CD1c-positive myeloid dendritic cell (primary cell): ENCODE measurements at regions not wholly inside any gene's neighbourhood (a gene's known extent, or its start where the extent isn't known, plus 50 kb on each side); places are given as distances from the start of the nearest gene placed in this dataset.
"Not testable (repeated sequence)": the region's sequence is repeated elsewhere in the genome, so short reads cannot be mapped to it uniquely, and the experiment has no call there.

Source experiments
- DNase-seq: peaks from one replicate; pipeline ENCODE4 v3.0.0-alpha.2; 2016; ENCODE audit errors: extremely low spot score

- no peak for DNase-seq
Measured at GRCh38 chr3:70631716-70632307, 319.4 kb upstream of the MDFIC2 start.

- peak; percentile 3 for DNase-seq
Measured at GRCh38 chr3:70621451-70621850, 309.0 kb upstream of the MDFIC2 start.

GRCh38 chr3:70620956-70621355 is 308.5 kb upstream of the MDFIC2 start:
- DNase-seq = no peak

GRCh38 chr3:70620367-70620766 is 307.9 kb upstream of the MDFIC2 start:
- DNase-seq = no peak

- no peak for DNase-seq
Measured at GRCh38 chr3:70618151-70618550, 305.7 kb upstream of the MDFIC2 start.

- not testable (repeated sequence) for DNase-seq
Measured at GRCh38 chr3:70617349-70617748, 304.9 kb upstream of the MDFIC2 start.

- DNase-seq = no peak
Measured at GRCh38 chr3:70615286-70615685, 302.8 kb upstream of the MDFIC2 start.

GRCh38 chr3:70614111-70614510 is 301.7 kb upstream of the MDFIC2 start:
- no peak for DNase-seq

GRCh38 chr3:70612920-70613319 is 300.5 kb upstream of the MDFIC2 start:
- DNase-seq = no peak

GRCh38 chr3:70611667-70612277 is 299.3 kb upstream of the MDFIC2 start:
- not testable (repeated sequence) for DNase-seq

- no peak for DNase-seq
Measured at GRCh38 chr3:70608434-70608833, 296.0 kb upstream of the MDFIC2 start.

GRCh38 chr3:70607469-70607868 is 295.0 kb upstream of the MDFIC2 start:
- DNase-seq = no peak

GRCh38 chr3:70606018-70606417 is 293.6 kb upstream of the MDFIC2 start:
- DNase-seq = no peak

GRCh38 chr3:70603103-70603502 is 290.7 kb upstream of the MDFIC2 start:
- no peak for DNase-seq

GRCh38 chr3:70597312-70597711 is 284.9 kb upstream of the MDFIC2 start:
- DNase-seq = no peak

- DNase-seq = no peak
Measured at GRCh38 chr3:70583682-70584081, 271.2 kb upstream of the MDFIC2 start.

- no peak for DNase-seq
Measured at GRCh38 chr3:70582803-70583202, 270.4 kb upstream of the MDFIC2 start.

- no peak for DNase-seq
Measured at GRCh38 chr3:70580021-70580420, 267.6 kb upstream of the MDFIC2 start.

GRCh38 chr3:70571696-70572095 is 259.3 kb upstream of the MDFIC2 start:
- DNase-seq = no peak

GRCh38 chr3:70570584-70570983 is 258.1 kb upstream of the MDFIC2 start:
- no peak for DNase-seq

- DNase-seq = no peak
Measured at GRCh38 chr3:70568626-70569025, 256.2 kb upstream of the MDFIC2 start.

- no peak for DNase-seq
Measured at GRCh38 chr3:70565861-70566260, 253.4 kb upstream of the MDFIC2 start.

- DNase-seq = no peak
Measured at GRCh38 chr3:70564552-70564951, 252.1 kb upstream of the MDFIC2 start.

- DNase-seq = no peak
Measured at GRCh38 chr3:70561796-70562195, 249.4 kb upstream of the MDFIC2 start.
